IPS-20b (cell line): ENCODE measurements at regions not wholly inside any gene's neighbourhood (a gene's known extent, or its start where the extent isn't known, plus 50 kb on each side); places are given as distances from the start of the nearest gene placed in this dataset.

Source experiments
- H3K27ac ChIP-seq: one replicate; pipeline ENCODE4 v1.5.1; 2013; ENCODE audit warnings: low read length
- H3K27me3 ChIP-seq: 2 replicates; pipeline ENCODE4 v1.6.1; 2013; ENCODE audit warnings: mild to moderate bottlenecking, low read length, inconsistent platforms; ENCODE audit not compliant: insufficient read depth
- H3K36me3 ChIP-seq: 2 replicates; pipeline ENCODE4 v1.6.1; 2013; ENCODE audit warnings: low read depth, mild to moderate bottlenecking, inconsistent platforms, low read length, moderate library complexity; ENCODE audit not compliant: insufficient read depth
- H3K4me1 ChIP-seq: 2 replicates; pipeline ENCODE4 v1.6.1; 2013; ENCODE audit warnings: mild to moderate bottlenecking, control low read depth, inconsistent platforms, low read length, moderate library complexity; ENCODE audit not compliant: insufficient read depth
- H3K4me3 ChIP-seq: 2 replicates; pipeline ENCODE4 v1.5.1; 2013; ENCODE audit warnings: mild to moderate bottlenecking, low read length, inconsistent platforms
- H3K9ac ChIP-seq: 2 replicates; pipeline ENCODE4 v1.6.1; 2013; ENCODE audit warnings: low read depth, mild to moderate bottlenecking, inconsistent platforms, low read length, moderate library complexity
- H3K9me3 ChIP-seq: 2 replicates; pipeline ENCODE4 v1.6.1; 2013; ENCODE audit warnings: mild to moderate bottlenecking, low read depth, low read length, inconsistent platforms; ENCODE audit not compliant: insufficient read depth

DNA sequence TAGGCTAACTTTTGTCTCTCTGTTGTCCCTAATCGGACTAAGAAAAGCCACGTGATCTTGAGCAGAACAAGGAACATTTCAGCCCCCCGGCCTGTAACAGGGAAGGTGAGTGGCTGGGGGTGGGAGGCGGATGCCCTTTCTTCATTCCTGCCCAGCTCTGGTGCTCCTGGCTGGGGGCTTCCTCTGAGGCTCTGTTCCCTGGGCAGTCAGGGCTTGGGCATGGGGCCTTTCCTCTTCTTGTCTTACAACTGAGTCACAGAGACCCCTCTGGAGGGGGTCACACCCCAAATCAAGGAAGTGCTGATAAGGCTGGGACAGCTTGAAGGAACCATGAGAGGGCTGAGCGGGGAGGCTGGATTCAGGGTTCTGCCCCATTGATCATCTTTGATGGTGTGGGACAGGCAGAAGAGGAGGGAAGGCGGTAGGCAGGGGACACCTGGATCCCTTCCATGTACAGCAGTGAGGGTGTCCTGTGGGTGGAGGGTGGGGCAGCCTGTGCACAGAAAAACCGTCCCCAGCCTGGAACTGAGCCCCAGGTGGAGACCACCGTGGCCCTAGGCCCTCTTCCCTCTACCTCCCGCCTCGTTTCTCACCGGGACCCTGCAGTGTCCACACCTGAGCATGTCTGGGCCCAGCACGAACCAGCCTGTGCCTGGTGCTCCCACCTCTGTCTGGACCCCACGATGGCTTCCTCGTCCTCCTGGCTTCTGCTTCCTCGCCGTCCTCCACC, 257.7 kb upstream of the IRX1 start:
- Histone ChIP-seq H3K4me3 (no peak overlapping the region), H3K9ac (no peak overlapping the region), H3K36me3 (no peaks in the 10 kb centered on the region), H3K27ac (no peak overlapping the region), H3K9me3 (no peaks in the 10 kb centered on the region), H3K27me3 (no peaks in the 10 kb centered on the region), H3K4me1 (no peaks in the 10 kb centered on the region)

DNA sequence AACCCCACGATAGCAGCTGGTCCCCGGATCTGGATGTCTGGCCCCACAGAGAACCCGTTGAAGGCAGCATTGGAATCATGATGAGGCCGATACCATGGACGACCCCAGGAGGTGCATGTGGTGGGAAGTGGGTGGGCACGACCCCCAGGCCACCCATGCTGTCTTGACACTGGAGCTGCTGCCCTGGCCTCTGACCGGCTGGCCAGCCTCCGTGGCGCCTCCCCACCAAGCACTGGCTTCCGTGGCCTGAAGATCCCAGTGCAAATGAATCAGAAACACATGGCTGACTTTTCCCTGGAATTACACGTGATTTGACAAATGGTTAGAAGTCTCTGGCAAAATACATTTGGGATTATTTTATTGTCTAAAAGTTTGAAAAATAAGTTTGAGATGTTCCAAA, 259.0 kb upstream of the IRX1 start:
- Histone ChIP-seq H3K9ac (no peak overlapping the region), H3K4me3 (no peak overlapping the region), H3K4me1 (no peaks in the 10 kb centered on the region), H3K9me3 (no peaks in the 10 kb centered on the region), H3K36me3 (no peaks in the 10 kb centered on the region), H3K27me3 (no peaks in the 10 kb centered on the region), H3K27ac (no peak overlapping the region)

DNA sequence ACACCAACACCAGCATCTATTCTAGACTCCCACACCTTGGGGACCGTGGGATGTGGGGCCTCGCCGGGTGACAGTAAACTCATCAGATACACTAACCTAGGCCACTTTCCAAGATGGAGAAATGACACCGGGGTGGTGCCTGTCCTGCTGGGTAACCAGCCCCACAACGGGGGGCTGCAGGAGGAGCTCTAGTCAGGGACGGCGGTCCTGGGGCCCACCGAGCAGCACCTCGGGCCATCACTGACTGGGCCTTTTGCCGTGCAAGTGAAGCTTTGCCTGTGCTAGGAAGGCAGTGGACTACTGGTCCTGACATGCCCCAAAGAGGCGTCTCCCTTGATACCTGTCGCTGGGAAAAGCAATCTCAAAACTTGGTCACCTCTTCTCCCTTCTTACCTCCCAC, 260.3 kb upstream of the IRX1 start:
- Histone ChIP-seq H3K27me3 (no peaks in the 10 kb centered on the region), H3K4me3 (no peak overlapping the region), H3K27ac (no peak overlapping the region), H3K9me3 (no peaks in the 10 kb centered on the region), H3K4me1 (no peaks in the 10 kb centered on the region), H3K9ac (no peak overlapping the region), H3K36me3 (no peaks in the 10 kb centered on the region)

DNA sequence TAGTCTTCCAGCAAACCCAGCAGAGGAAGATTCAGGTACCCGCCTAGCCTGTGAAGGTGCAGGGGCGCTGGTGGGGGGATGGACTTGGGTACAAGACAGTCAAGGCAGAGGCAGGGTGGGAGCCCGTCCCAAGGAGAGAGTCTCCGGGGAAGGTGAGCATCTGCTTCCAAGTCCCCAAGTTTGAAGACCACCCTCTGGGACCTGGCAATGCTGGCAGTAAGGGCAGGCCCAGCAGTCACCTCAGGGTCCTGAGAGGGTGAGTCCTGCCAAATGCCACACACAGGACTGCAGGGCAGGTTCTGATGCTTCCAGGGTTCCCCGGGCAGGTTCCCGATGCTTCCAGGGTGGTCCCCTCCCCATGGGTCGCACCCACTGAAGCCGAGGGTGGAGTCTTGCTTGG, 261.8 kb upstream of the IRX1 start:
- Histone ChIP-seq H3K36me3 (no peaks in the 10 kb centered on the region), H3K27me3 (no peaks in the 10 kb centered on the region), H3K27ac (no peak overlapping the region), H3K4me3 (no peak overlapping the region), H3K9ac (no peak overlapping the region), H3K4me1 (no peaks in the 10 kb centered on the region), H3K9me3 (no peaks in the 10 kb centered on the region)

DNA sequence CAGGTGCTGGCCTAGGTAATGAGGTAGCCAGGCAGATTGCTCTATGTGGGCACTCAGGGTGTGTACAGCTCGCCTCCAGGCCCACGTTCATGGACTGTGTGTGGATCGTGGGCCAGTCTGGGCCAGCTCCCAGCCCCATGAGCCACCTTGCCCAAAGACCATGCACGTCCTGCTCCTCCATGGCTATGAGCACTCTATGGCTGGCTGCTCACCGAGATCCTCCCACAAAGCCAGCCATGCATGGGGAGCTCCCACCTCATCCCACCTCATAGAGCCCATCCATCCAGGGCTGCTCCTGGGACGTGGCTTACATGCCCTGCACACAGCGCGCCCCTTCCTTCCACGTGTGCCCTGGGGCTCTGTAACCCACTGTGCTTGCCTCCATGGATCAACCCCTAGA, 262.5 kb upstream of the IRX1 start:
- no peak overlapping the region for H3K27ac ChIP-seq
- no peak overlapping the region for H3K4me3 ChIP-seq
- no peaks in the 10 kb centered on the region for H3K9me3 ChIP-seq
- no peaks in the 10 kb centered on the region for H3K27me3 ChIP-seq
- no peaks in the 10 kb centered on the region for H3K4me1 ChIP-seq
- H3K36me3 ChIP-seq: no peaks in the 10 kb centered on the region
- H3K9ac ChIP-seq: no peak overlapping the region

DNA sequence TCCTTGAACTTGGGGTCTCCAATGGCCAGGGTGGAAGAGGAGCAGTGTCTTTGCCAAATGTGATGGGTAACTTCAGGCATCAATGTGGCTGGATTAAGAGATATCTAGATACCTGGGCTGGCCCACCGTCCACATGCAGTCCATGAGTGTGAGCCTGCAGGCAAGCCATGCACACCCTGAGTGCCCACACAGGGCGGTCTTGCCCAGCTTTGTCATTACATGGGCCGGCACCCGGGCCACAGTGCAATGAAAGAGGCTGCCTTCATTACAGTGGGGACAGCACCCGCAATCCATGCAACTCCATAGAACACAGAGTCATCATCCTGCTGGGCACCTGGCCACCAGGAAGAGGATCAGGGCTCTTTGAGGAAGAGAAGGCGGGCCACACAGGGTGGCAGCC, 263.8 kb upstream of the IRX1 start:
- Histone ChIP-seq H3K9ac (no peak overlapping the region), H3K4me3 (no peak overlapping the region), H3K9me3 (no peaks in the 10 kb centered on the region), H3K27ac (no peak overlapping the region), H3K27me3 (no peaks in the 10 kb centered on the region), H3K4me1 (no peaks in the 10 kb centered on the region), H3K36me3 (no peaks in the 10 kb centered on the region)

DNA sequence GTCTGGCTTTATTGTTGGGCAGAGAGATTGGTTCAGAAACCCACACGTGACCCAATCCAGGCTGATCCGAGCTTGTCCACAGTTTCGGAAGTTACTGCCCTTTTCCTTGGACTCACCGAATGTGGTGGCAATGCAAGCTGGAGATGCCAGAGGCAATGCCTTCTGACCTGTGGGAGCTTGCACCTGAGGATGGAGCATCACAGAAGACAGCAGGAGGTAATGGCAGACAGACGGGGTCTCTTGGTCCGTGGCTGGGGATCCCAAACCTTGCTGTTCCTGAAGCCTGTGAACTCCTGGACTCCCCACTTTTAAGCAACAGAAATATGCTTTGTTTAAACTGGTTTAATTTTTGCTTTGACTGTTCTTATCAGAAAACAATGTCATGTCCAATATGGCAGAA, 265.2 kb upstream of the IRX1 start:
- Histone ChIP-seq H3K27me3 (no peaks in the 10 kb centered on the region), H3K9ac (no peak overlapping the region), H3K4me1 (no peaks in the 10 kb centered on the region), H3K27ac (no peak overlapping the region), H3K4me3 (no peak overlapping the region), H3K36me3 (no peaks in the 10 kb centered on the region), H3K9me3 (no peaks in the 10 kb centered on the region)

DNA sequence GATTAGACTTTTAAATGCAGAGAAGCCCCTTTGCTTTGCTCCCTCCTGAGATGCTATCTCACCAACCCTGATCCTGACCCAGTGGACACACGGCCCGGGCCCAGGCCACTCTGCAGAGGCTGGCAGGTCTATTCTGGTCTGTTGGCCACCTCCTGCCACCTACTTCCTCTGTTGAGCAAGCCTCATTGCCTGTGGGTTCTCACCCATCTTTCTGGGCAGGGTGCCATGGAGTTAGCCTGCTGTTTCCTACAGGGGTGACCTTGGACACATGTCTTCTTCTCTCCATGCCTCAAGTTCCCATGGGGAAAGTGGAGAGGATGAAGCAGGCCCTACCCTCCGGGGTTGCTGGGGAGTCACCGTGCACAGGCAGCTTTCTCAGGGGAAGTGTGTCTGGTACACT, 266.2 kb upstream of the IRX1 start:
- H3K9me3 ChIP-seq: no peaks in the 10 kb centered on the region
- H3K4me3 ChIP-seq: no peak overlapping the region
- no peak overlapping the region for H3K27ac ChIP-seq
- no peaks in the 10 kb centered on the region for H3K36me3 ChIP-seq
- H3K9ac ChIP-seq: no peak overlapping the region
- H3K27me3 ChIP-seq: no peaks in the 10 kb centered on the region
- H3K4me1 ChIP-seq: no peaks in the 10 kb centered on the region

DNA sequence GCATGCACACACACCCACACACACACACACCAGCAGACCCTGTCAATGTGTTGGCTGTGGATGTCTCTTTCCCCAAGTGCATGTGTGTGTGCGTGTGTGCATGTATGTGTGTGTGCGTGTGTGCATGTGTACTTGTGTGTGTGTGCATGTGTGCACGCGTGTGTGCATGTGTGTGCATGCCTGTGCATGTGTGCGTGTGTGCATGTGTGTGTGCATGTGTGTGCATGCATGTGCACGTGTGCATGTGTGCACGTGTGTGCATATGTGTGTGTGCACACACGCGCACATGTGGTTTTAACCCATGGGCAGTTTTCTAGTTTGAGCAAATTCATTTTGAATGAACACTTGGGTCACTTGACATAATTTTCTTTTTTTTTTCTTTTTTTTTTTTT, 268.8 kb upstream of the IRX1 start:
- H3K27ac ChIP-seq: no peak overlapping the region
- H3K27me3 ChIP-seq: no peaks in the 10 kb centered on the region
- H3K4me3 ChIP-seq: no peak overlapping the region
- H3K9ac ChIP-seq: no peak overlapping the region
- H3K4me1 ChIP-seq: no peaks in the 10 kb centered on the region
- H3K9me3 ChIP-seq: no peaks in the 10 kb centered on the region
- no peaks in the 10 kb centered on the region for H3K36me3 ChIP-seq

DNA sequence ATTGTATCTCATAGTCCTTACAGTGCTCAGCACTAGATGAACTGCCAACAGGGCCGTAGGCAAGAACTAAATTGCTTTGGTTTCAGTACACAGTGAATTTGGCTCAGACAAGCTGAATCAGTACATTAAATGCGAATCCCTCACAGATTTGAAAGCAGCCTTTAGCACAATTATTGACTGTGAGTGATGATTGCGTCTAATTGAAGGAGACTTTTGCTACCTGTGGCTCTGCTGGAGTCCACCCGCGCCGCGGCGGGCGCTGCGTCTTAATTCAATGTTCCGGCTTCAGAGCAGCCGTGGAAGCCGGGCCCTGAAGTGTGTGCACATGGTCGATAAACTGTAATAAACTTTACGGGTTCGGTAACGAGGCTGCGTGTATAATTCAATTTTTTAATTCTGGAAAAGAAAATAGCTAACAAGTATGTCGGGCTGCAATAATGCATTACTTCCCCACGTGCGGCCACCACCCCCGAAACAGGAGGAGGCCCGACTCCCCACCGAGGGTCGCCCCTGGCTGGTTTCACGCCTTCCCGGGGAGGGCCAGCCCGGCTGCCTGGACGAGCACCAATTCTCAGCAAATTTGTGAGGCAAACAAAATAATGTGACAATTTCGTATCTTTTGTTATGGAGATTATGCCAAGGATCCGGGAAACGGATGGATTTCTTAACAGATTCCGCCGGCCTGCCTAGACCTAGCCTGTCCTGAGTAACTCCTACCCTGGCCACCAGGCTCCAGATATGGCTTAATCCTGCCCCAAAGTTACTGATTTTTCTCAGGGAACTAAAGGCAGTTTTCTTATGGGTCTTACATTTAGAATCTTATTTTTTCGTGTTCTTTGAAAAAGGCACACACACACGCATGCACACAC, 269.4 kb upstream of the IRX1 start:
- Histone ChIP-seq H3K36me3 (no peaks in the 10 kb centered on the region), H3K9ac (no peak overlapping the region), H3K27me3 (no peaks in the 10 kb centered on the region), H3K4me1 (no peaks in the 10 kb centered on the region), H3K4me3 (no peak overlapping the region), H3K9me3 (no peaks in the 10 kb centered on the region), H3K27ac (no peak overlapping the region)

DNA sequence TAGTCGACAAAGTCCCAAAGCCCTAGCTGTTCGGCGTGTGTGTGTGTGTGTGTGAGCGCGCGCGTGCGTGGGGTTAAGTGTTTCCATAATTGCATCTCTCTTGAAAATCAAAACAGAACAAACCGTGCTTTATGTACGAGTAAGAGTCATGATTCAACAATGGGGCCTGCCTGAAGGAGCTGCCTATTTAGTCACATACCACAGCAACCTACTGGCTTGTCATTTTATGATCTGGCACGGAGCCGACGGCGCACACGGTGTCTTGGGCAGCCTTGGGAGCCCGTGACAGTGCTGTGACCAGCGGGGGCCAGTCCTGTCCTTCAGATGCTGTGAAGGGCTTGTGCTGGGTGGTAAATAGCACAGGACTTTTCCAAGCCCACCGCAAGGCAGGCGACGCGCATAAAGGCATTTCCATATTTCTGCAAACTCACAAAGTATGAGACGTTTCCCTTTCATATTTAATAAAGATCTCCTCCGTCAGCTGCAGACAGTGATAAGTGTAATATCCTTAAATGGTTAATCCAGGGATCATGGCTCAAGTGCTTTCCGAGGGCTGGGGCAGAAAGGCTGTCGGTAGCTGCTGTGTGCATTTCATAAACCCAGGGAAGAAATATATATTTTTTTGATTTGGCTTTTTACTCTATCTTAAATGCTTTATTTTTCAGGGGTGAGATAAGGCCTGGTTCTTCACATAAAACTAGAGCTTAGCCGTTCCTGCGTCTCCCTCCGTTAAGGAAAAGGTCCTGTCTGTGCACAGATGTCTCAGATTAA, 270.2 kb upstream of the IRX1 start:
- Histone ChIP-seq H3K9me3 (no peaks in the 10 kb centered on the region), H3K4me1 (no peaks in the 10 kb centered on the region), H3K36me3 (no peaks in the 10 kb centered on the region), H3K27me3 (no peaks in the 10 kb centered on the region), H3K9ac (no peak overlapping the region), H3K27ac (no peak overlapping the region), H3K4me3 (no peak overlapping the region)
